Fibroblast of pulmonary artery (primary cell): ENCODE measurements at regions not wholly inside any gene's neighbourhood (a gene's known extent, or its start where the extent isn't known, plus 50 kb on each side); places are given as distances from the start of the nearest gene placed in this dataset.
A peak's percentile ranks its signal among the peaks of the same experiment; 100 is the strongest.

ENCODE experiments used
- DNase-seq: peaks from one replicate; pipeline ENCODE4 v3.0.0-alpha.2; 2010; ENCODE audit warnings: low read depth
- H3K4me3 ChIP-seq: replicated peaks from 2 replicates; pipeline ENCODE4 v1.5.1; 2011; ENCODE audit warnings: low read depth, mild to moderate bottlenecking, control low read depth, low read length, moderate library complexity
- CTCF ChIP-seq: IDR thresholded peaks from 2 replicates; pipeline ENCODE4 v1.5.1; 2011; ENCODE audit warnings: mild to moderate bottlenecking, control low read depth, low read length, inconsistent platforms; ENCODE audit errors: missing control alignments

DNA sequence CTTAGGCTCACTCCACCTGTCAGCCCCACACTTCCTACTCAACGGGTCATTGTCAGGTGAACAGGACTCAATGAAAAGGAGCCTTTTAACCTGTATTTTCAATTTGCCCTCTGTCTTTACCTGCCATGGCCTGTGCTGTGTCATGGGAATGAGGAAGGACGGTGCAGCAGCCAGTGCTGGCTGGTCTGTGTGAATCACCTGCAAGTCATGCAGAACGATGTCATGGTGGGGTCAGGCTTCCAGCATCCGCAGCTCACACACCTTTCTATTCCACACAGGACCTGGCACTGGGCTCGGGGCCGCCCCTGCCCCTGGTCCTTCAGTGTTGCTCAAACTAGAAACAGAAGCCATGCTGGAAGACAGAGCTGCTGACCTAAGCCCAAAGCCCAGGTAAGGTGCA lies 188.7 kb upstream of the GMDS start:
- no peak for DNase-seq

DNA sequence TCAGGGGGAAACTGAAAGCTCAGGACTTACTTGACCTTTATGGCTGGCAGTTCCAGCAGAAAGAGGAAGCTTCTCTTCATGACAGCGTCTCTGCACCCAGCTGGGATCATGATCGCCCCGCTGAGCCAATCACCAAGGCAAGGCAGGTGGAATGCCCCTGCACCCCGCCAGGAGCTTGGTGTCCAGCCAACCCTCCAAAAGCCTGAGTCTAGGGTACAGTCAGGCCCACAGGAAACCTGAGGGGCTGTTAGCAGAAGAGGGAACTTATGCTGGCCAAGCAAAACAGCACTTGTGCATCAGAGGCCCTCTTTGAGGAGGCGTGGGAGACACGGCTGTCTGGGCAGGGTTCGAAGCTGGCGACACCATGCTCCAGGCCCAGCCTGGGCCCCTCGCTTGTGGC lies 188.3 kb upstream of the GMDS start:
- no peak for TF ChIP-seq CTCF
- no peak overlapping the region for H3K4me3 ChIP-seq
- DNase-seq = no peak

More for the DNA sequence above, 188.7 kb upstream of the GMDS start:
- TF ChIP-seq CTCF = no peak
- no peak overlapping the region for H3K4me3 ChIP-seq

DNA sequence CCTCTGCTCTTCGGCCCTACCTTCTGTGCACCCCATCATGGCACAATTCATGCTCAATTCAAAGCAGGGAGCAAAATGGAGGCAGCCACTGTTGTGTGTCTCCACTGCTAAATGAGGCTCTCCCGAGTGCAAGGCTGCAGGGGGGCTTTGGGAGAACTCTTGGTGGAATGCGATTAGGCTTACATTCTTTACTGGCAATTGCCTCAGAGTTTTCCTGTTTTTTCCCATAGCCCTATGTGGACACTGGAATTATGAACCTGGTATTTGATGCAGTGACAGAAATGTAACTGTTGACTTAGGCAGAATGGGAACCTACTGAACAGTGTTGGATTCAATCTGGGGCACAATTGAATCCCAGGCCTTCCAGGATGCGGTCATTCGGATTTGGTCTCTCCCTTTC lies 187.9 kb upstream of the GMDS start:
- DNase-seq = no peak
- TF ChIP-seq CTCF = no peak
- no peak overlapping the region for H3K4me3 ChIP-seq

- TF ChIP-seq CTCF = no peak
- DNase-seq = peak; percentile 72
- no peak overlapping the region for H3K4me3 ChIP-seq
These were observed 186.9 kb upstream of the GMDS start for GRCh38 chr6:2432292-2432691.

GRCh38 chr6:2430612-2431011 lies 185.2 kb upstream of the GMDS start:
- DNase-seq = no peak
- no peak overlapping the region for H3K4me3 ChIP-seq
- no peak for TF ChIP-seq CTCF

GRCh38 chr6:2429460-2429859 lies 184.1 kb upstream of the GMDS start:
- DNase-seq = no peak
- H3K4me3 ChIP-seq = no peak overlapping the region
- no peak for TF ChIP-seq CTCF

DNA sequence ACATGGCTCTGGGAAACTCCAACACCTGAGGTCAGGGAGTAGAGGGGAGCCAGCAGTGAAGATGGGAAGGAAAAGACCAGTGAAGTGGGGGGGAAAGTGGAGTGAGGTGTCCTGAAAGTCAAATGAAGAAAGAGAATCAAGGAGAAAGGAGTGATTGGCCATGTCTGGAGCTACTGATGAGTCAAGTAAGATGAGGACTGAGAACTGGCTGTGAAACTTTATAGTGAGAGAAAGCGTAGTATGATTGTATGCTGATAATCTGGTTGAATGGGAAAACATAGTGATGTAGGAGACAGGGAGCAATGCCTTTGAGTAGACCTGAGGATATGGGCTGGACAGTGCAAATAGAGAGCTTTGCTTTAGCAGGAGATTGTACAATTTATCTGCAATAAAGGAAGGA lies 183.6 kb upstream of the GMDS start:
- no peak for TF ChIP-seq CTCF
- DNase-seq = no peak
- no peak overlapping the region for H3K4me3 ChIP-seq
